ENCODE measurements at regions not wholly inside any gene's neighbourhood (a gene's known extent, or its start where the extent isn't known, plus 50 kb on each side); places are given as distances from the start of the nearest gene placed in this dataset.

DNA sequence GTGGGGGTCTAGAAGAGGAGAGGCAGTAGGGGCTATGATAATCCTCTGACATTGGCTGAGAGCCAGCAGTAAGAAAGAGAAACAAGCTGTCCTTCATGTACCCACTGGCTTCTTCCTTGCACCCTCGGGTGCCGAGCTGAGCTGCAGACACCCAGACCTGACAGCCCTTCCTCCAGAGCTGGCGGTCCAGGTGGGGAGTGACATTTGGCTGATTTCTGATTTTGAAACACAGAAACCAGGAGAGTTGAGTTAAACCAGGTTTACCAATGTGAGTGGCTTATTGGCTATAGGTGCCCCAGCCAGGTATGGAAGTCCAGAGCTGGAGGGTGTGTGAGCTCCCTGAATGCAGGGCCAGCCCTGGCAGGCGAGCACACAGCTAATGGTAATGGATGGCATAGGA, 59.2 kb downstream of the GADD45G start:
- Histone ChIP-seq H3K27me3 (no peaks in the 10 kb centered on the region), H3K9me3 (no peaks in the 10 kb centered on the region), H3K4me3 (no peak overlapping the region), H3K36me3 (no peaks in the 10 kb centered on the region), H3K4me1 (peaks cover 4 to 47% (median 23%) of the 10 kb centered on the region in 9 donors), H3K27ac (no peak overlapping the region)
- WGBS, 2 donors = 94 to 96% methylated on average over 4 of the region's 4 CpGs
- DNase-seq (no peak), ATAC-seq (no peak)
- TF ChIP-seq, protein P1, sequence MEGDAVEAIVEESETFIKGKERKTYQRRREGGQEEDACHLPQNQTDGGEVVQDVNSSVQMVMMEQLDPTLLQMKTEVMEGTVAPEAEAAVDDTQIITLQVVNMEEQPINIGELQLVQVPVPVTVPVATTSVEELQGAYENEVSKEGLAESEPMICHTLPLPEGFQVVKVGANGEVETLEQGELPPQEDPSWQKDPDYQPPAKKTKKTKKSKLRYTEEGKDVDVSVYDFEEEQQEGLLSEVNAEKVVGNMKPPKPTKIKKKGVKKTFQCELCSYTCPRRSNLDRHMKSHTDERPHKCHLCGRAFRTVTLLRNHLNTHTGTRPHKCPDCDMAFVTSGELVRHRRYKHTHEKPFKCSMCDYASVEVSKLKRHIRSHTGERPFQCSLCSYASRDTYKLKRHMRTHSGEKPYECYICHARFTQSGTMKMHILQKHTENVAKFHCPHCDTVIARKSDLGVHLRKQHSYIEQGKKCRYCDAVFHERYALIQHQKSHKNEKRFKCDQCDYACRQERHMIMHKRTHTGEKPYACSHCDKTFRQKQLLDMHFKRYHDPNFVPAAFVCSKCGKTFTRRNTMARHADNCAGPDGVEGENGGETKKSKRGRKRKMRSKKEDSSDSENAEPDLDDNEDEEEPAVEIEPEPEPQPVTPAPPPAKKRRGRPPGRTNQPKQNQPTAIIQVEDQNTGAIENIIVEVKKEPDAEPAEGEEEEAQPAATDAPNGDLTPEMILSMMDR (IDR thresholded peaks at IDR 0.05) = no peak
- intact Hi-C loops (cut with DNase I) = loop anchor here in 1 of 10 donors (5.0 kb wide), 1 partner anchor 57 kb away; the partner anchor contains the start of gene GADD45G

DNA sequence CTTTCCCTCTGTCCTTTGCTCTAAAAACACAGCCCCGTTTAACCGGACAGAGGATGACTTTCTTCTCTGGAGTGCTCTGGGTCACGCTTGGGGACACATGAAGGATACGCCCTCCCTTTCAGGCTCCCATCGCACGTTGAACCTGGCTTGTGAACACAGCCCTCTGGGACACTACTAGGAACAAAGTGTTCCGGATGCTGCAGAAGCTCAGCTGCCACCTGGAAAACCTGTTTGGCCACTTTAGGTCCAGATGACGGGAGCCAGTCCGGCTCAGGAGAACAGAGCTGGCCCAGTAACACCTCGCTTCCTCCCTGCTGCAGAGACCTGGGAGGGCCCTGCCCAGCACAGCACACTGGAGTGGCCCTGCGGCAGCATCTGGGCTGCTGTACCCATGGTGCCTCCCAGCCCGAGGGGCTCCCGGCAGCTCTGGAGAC, 60.1 kb downstream of the GADD45G start:
- Histone ChIP-seq H3K36me3 (no peaks in the 10 kb centered on the region), H3K4me1 (peaks cover 4 to 40% (median 23%) of the 10 kb centered on the region in 9 donors), H3K27me3 (no peaks in the 10 kb centered on the region), H3K9me3 (no peaks in the 10 kb centered on the region), H3K27ac (no peak overlapping the region), H3K4me3 (no peak overlapping the region)
- WGBS, 2 donors = 79 to 84% methylated on average over 13 of the region's 13 CpGs
- intact Hi-C loops (cut with DNase I) = loop anchor here in 1 of 10 donors (5.0 kb wide), 1 partner anchor 58 kb away; the partner anchor contains the start of gene GADD45G
- DNase-seq (no peak), ATAC-seq (no peak)
- TF ChIP-seq, protein P1 (IDR thresholded peaks at IDR 0.05) = no peak

DNA sequence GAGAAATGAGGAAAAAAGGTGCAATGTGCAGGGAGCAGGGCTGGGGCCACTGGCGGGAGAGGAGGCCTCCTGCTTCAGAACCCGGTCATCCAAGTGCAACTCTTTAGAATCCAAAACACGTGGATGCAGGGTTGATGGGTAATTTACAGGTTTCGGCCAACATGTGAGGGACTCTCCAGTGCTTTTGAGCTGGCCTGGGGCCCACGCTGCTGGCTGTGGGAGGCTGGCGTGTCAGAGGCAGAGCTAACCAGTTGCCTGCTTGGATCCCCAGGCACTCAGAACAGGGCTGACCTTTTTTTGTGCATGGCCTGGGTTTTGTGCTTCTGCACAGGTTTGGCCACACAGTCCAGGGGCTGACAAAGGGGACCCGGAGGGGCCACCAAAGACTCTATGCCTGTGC, 61.6 kb downstream of the GADD45G start:
- no peak for DNase-seq
- TF ChIP-seq, protein P1 (IDR thresholded peaks at IDR 0.05) = no peak
- no peak for ATAC-seq
- no peak overlapping the region for H3K4me3 ChIP-seq
- no peaks in the 10 kb centered on the region for H3K36me3 ChIP-seq
- no peak overlapping the region for H3K27ac ChIP-seq
- intact Hi-C loops (cut with DNase I) = no loop called here
- H3K27me3 ChIP-seq = no peaks in the 10 kb centered on the region
- WGBS, 2 donors = 85% methylated on average over 7 of the region's 7 CpGs
- H3K9me3 ChIP-seq = no peaks in the 10 kb centered on the region
- peaks cover 4 to 25% (median 13%) of the 10 kb centered on the region in 9 donors for H3K4me1 ChIP-seq

DNA sequence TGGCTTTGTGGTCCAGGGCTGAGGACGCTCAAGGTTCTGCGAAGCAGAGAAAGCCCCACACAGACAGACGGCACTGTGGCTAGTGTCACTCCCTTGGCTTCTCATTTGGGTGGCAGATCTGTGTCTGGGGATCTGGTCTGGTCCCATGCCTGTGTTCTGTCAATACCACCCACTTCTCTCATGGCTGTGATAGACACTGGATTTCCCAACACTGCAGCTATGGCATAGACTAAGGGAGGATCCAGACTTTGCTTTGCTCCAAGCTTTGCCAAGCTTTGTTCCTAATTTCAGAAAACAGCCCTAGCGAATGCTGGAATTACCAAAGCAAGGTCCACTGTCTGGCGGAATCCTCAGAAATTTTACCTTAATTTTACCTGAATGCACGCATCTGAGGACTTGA, 62.1 kb downstream of the GADD45G start:
- Histone ChIP-seq H3K36me3 (no peaks in the 10 kb centered on the region), H3K4me3 (no peak overlapping the region), H3K27ac (peak overlapping the region in 1 of 10 donors; percentile 0), H3K9me3 (no peaks in the 10 kb centered on the region), H3K4me1 (peaks cover 3 to 20% (median 8%) of the 10 kb centered on the region in 9 donors), H3K27me3 (no peaks in the 10 kb centered on the region)
- TF ChIP-seq, protein P1 (IDR thresholded peaks at IDR 0.05) = no peak
- 77 to 80% methylated on average over 6 of the region's 6 CpGs for WGBS, 2 donors
- intact Hi-C loops (cut with DNase I) = no loop called here
- ATAC-seq (peak in 3 of 8 donors; percentile 62 to 72 (median 68)), DNase-seq (no peak)
